Right lobe of liver (tissue), 6 donors: ENCODE measurements at regions not wholly inside any gene's neighbourhood (a gene's known extent, or its start where the extent isn't known, plus 50 kb on each side); places are given as distances from the start of the nearest gene placed in this dataset.

Experiments used
- ATAC-seq, 4 donors: fragments of 200-7000 bp; cut with Tn5 transposase; one replicate each; pipeline ENCODE4 v1.9.1; 2020; ENCODE audit warnings: mild to moderate bottlenecking in 4 of 4, moderate library complexity in 4 of 4
- DNase-seq, 3 donors: peaks; one replicate each; pipeline ENCODE4 v3.0.0-alpha.2; 2020
- H3K27ac ChIP-seq, 3 donors: fragments of 200-600 bp; one replicate each; pipeline ENCODE4 v1.8.0; 2022
- H3K27me3 ChIP-seq, 2 donors: fragments of 200-600 bp; one replicate each; pipeline ENCODE4 v1.8.0; 2022
- H3K36me3 ChIP-seq, 4 donors: fragments of 200-600 bp; sonication (generic) in 1 of 4; one replicate each; pipeline versions ENCODE4 v1.5.1 to v1.8.0; 2017 to 2022; ENCODE audit warnings: control low read depth in 1 of 4
- H3K4me1 ChIP-seq, 4 donors: fragments of 200-600 bp; sonication (generic) in 1 of 4; one replicate each; pipeline versions ENCODE4 v1.5.1 to v1.8.0; 2017 to 2022; ENCODE audit warnings: control low read depth in 1 of 4
- H3K4me3 ChIP-seq, 3 donors: fragments of 200-600 bp; one replicate each; pipeline ENCODE4 v1.8.0; 2022
- H3K9me3 ChIP-seq, 4 donors: fragments of 200-600 bp; sonication (generic) in 1 of 4; one replicate each; pipeline versions ENCODE4 v1.5.1 to v1.8.0; 2017 to 2022; ENCODE audit warnings: control low read depth in 1 of 4
- CTCF ChIP-seq, 4 donors: fragments of 200-600 bp in 3 of 4; fragments of 450-650 bp in 1 of 4; IDR thresholded peaks; one replicate each; pipeline versions ENCODE4 v1.5.1 to v1.8.0; 2016 to 2022; ENCODE audit warnings: antibody characterized with exemption in 4 of 4, mild to moderate bottlenecking in 2 of 4
- POLR2A ChIP-seq: fragments of 450-650 bp; IDR thresholded peaks from one replicate; pipeline ENCODE4 v1.6.1; 2017; ENCODE audit warnings: antibody characterized with exemption, mild to moderate bottlenecking
- WGBS: methylation state at CpG from one replicate; pipeline ENCODE4 v1.1.6; 2018; ENCODE audit warnings: low coverage, low lambda C conversion rate; ENCODE audit not compliant: insufficient coverage; ENCODE audit errors: missing lambda C conversion rate; 5-methylcytosine and 5-hydroxymethylcytosine counted together
- intact Hi-C, 2 donors: fragments of 100-400 bp; cut with DNase I; formaldehyde crosslinking; loops; one replicate each; pipeline versions ENCODE4 v1.11.2 to v1.14.1; 2022
- donor health status: DM: no; HTN: yes; CAD: no.
- donor health status: DM: no; HTN: no; CAD: no.
- donor health status: DM: no; HTN: no; CAD: no.
- donor health status: DM: no; HTN: yes; CAD: no.
- donor health status: DM: no; HTN: yes; CAD: no.

- DNase-seq (no peak), ATAC-seq (no peak)
- WGBS, result 66% methylated on average over 2 of the region's 4 CpGs
- no peak for TF ChIP-seq CTCF (IDR thresholded peaks at IDR 0.05)
- TF ChIP-seq POLR2A, result no peak
- intact Hi-C loops, result no loop called here
- H3K4me1 ChIP-seq, result no peaks in the 10 kb centered on the region
- no peaks in the 10 kb centered on the region for H3K36me3 ChIP-seq
- no peaks in the 10 kb centered on the region for H3K27me3 ChIP-seq
- no peak overlapping the region for H3K4me3 ChIP-seq
- H3K27ac ChIP-seq, result no peak overlapping the region
- H3K9me3 ChIP-seq, result no peaks in the 10 kb centered on the region
These were observed 137.5 kb upstream of the SYNDIG1 start for GRCh38 chr20:24331939-24332338.

- ATAC-seq, result no peak
- H3K27ac ChIP-seq, result no peak overlapping the region
These were observed 140.5 kb upstream of the SYNDIG1 start for GRCh38 chr20:24328901-24329300.

GRCh38 chr20:24321973-24322372 lies 147.5 kb upstream of the SYNDIG1 start:
- Histone ChIP-seq H3K27ac (no peak overlapping the region), H3K36me3 (no peaks in the 10 kb centered on the region), H3K4me1 (no peaks in the 10 kb centered on the region), H3K9me3 (no peaks in the 10 kb centered on the region), H3K4me3 (no peak overlapping the region), H3K27me3 (no peaks in the 10 kb centered on the region)
- TF ChIP-seq CTCF (IDR thresholded peaks at IDR 0.05) (no peak), POLR2A (no peak)
- intact Hi-C loops, result no loop called here
- DNase-seq, result no peak
- WGBS, result 53% methylated on average over 3 of the region's 3 CpGs
- no peak for ATAC-seq

More at GRCh38 chr20:24328901-24329300, 140.5 kb upstream of the SYNDIG1 start:
- TF ChIP-seq POLR2A (no peak), CTCF (IDR thresholded peaks at IDR 0.05) (no peak)
- Histone ChIP-seq H3K4me3 (no peak overlapping the region), H3K9me3 (no peaks in the 10 kb centered on the region), H3K36me3 (no peaks in the 10 kb centered on the region), H3K4me1 (no peaks in the 10 kb centered on the region), H3K27me3 (no peaks in the 10 kb centered on the region)
- intact Hi-C loops, result no loop called here
- no peak for DNase-seq
- 48% methylated on average over 2 of the region's 2 CpGs for WGBS

- WGBS, result 20% methylated on average over 1 of the region's 15 CpGs
- Histone ChIP-seq H3K9me3 (no peaks in the 10 kb centered on the region), H3K4me1 (no peaks in the 10 kb centered on the region), H3K36me3 (no peaks in the 10 kb centered on the region), H3K4me3 (no peak overlapping the region), H3K27me3 (no peaks in the 10 kb centered on the region), H3K27ac (no peak overlapping the region)
- ATAC-seq (no peak), DNase-seq (no peak)
- intact Hi-C loops, result no loop called here
- TF ChIP-seq CTCF (IDR thresholded peaks at IDR 0.05) (no peak), POLR2A (no peak)
These were observed 150.7 kb upstream of the SYNDIG1 start for GRCh38 chr20:24318569-24319352.
